K562 (cell line): ENCODE measurements at regions not wholly inside any gene's neighbourhood (a gene's known extent, or its start where the extent isn't known, plus 50 kb on each side); places are given as distances from the start of the nearest gene placed in this dataset.

Experiments
- ATAC-seq: fragments of 200-7000 bp; cut with Tn5 transposase; 3 replicates; pipeline ENCODE4 v1.9.1; 2020; ENCODE audit warnings: moderate library complexity
- BruUV-seq: library from RNA; stranded (reverse); fragments of 400-500 nt; replicated peaks from 2 replicates; lab custom pipeline; 2021; lab: Mats Ljungman, UMichigan
- CTCF ChIA-PET: fragments of 300-600 bp; formaldehyde crosslinking; extraction: SDS; loops from one replicate; lab custom pipeline; 2021; ENCODE audit warnings: low intra/inter-chr PET ratio; lab: Yijun Ruan, JAX
- POLR2A ChIA-PET: fragments of 300-600, 350-650 bp; sonication (Branson Sonifier 250); formaldehyde crosslinking; extraction: SDS; loops from one replicate; lab custom pipeline; 2021; ENCODE audit warnings: antibody characterized with exemption, inconsistent platforms; lab: Yijun Ruan, JAX
- DNase-seq, 4 experiments: peaks; one replicate each; pipeline versions ENCODE4 v3.0.0 to v3.0.0-alpha.2; 2011 to 2018; ENCODE audit warnings: low spot score in 3 of 4, mixed read lengths in 3 of 4; ENCODE audit errors: extremely low read depth in 1 of 4
- FAIRE-seq: peaks from 2 replicates; lab custom pipeline; 2011; peaks lifted over from hg19 to GRCh38; lab: Jason Lieb, UNC
- H2AFZ ChIP-seq: 2 replicates; pipeline ENCODE4 v1.6.0; 2011; ENCODE audit warnings: low read depth, low read length, control low read depth, inconsistent platforms
- H3K27ac ChIP-seq: fragments of 200-600 bp; 3 replicates; pipeline ENCODE4 v1.8.0; 2011; ENCODE audit warnings: low read depth, mild to moderate bottlenecking, control low read depth, inconsistent platforms, low read length, moderate library complexity, mixed read lengths; ENCODE audit errors: extremely low read depth
- H3K27me3 ChIP-seq, 2 experiments: fragments of 300-600 bp in 1 of 2; 2 replicates in 1 of 2; 3 replicates in 1 of 2; pipeline versions ENCODE4 v1.6.0 to v1.8.0; 2011; ENCODE audit warnings: inconsistent platforms in 2 of 2, low read length in 2 of 2, mild to moderate bottlenecking in 1 of 2, mixed read lengths in 1 of 2, moderate library complexity in 1 of 2; ENCODE audit not compliant: control insufficient read depth in 2 of 2, insufficient read depth in 2 of 2
- H3K36me3 ChIP-seq: fragments of 300-600 bp; 3 replicates; pipeline ENCODE4 v1.8.0; 2011; ENCODE audit warnings: mild to moderate bottlenecking, low read length, inconsistent platforms; ENCODE audit not compliant: control insufficient read depth, insufficient read depth
- H3K4me1 ChIP-seq, 2 experiments: fragments of 200-600 bp in 1 of 2; replicated peaks in 1 of 2; 2 replicates in 1 of 2; 3 replicates in 1 of 2; pipeline versions ENCODE4 v1.5.1 to v1.8.0; 2011; ENCODE audit warnings: inconsistent platforms in 2 of 2, low read length in 2 of 2, mild to moderate bottlenecking in 1 of 2, mixed read lengths in 1 of 2, moderate library complexity in 1 of 2; ENCODE audit not compliant: control insufficient read depth in 2 of 2, insufficient read depth in 2 of 2
- H3K4me2 ChIP-seq: 2 replicates; pipeline ENCODE4 v1.6.1; 2011; ENCODE audit warnings: low read length, control low read depth, inconsistent platforms, mixed read lengths; ENCODE audit not compliant: insufficient read depth
- H3K4me3 ChIP-seq: fragments of 200-600 bp; sonication (generic), shearing (Covaris generic); 2 replicates; pipeline ENCODE4 v1.5.1; 2016; ENCODE audit warnings: control low read depth, inconsistent platforms
- H3K79me2 ChIP-seq: fragments of 200-600 bp; 3 replicates; pipeline ENCODE4 v1.8.0; 2011; ENCODE audit warnings: low read length, inconsistent platforms; ENCODE audit not compliant: control insufficient read depth, insufficient read depth
- H3K9ac ChIP-seq, 2 experiments: 2 replicates each; pipeline versions ENCODE4 v1.6.0 to v1.6.1; 2011; ENCODE audit warnings: low read depth in 2 of 2, low read length in 2 of 2, control low read depth in 1 of 2, inconsistent platforms in 1 of 2, mild to moderate bottlenecking in 1 of 2, mixed read lengths in 1 of 2; ENCODE audit not compliant: insufficient read depth in 1 of 2
- H3K9me1 ChIP-seq: one replicate; pipeline ENCODE4 v1.6.0; 2011; ENCODE audit warnings: inconsistent platforms, mild to moderate bottlenecking, low read length, moderate library complexity; ENCODE audit not compliant: control insufficient read depth, insufficient read depth
- H3K9me3 ChIP-seq: replicated peaks from 2 replicates; pipeline ENCODE4 v1.5.1; 2011; ENCODE audit warnings: low read depth, low read length, inconsistent platforms; ENCODE audit not compliant: control insufficient read depth, insufficient read depth
- H4K20me1 ChIP-seq: replicated peaks from 2 replicates; pipeline ENCODE4 v1.6.1; 2011; ENCODE audit warnings: low read length, inconsistent platforms, mixed read lengths; ENCODE audit not compliant: control insufficient read depth, insufficient read depth
- SPI1 ChIP-seq: IDR thresholded peaks from 2 replicates; pipeline ENCODE4 v1.6.1; 2011; ENCODE audit warnings: low read depth, low read length, control low read depth, borderline replicate concordance
- STAG1 ChIP-seq: sonication (generic); formaldehyde crosslinking; IDR thresholded peaks from 2 replicates; pipeline ENCODE4 v1.5.0; 2020; ENCODE audit warnings: missing genetic modification reagents, borderline replicate concordance
- ZNF197 ChIP-seq: fragments of 200-800 bp; sonication (Bioruptor generic); IDR thresholded peaks from 2 replicates; pipeline ENCODE4 v1.6.1; 2016; ENCODE audit warnings: low read depth, missing genetic modification characterization, missing compliant biosample characterization
- ZNF695 ChIP-seq: fragments of 450-650 bp; formaldehyde crosslinking; IDR thresholded peaks from 2 replicates; pipeline ENCODE4 v1.4.0; 2020; ENCODE audit warnings: mild to moderate bottlenecking, moderate library complexity
- WGBS: fragments of 100-300 bp; shearing (Covaris generic); methylation state at CpG from one replicate; pipeline ENCODE4 v1.1.6; 2016; ENCODE audit warnings: low coverage, mixed read lengths; ENCODE audit not compliant: insufficient coverage; ENCODE audit errors: missing lambda C conversion rate; 5-methylcytosine and 5-hydroxymethylcytosine counted together
- in situ Hi-C: fragments of 300-500 bp; cut with MboI; formaldehyde crosslinking; loops from 4 replicates; pipeline ENCODE4 v1.15.0; 2018; ENCODE audit warnings: inconsistent platforms, mixed read lengths
- intact Hi-C: fragments of 100-400 bp; cut with micrococcal nuclease; formaldehyde crosslinking; loops from 2 replicates; pipeline ENCODE4 v1.14.2; 2022
- TF ChIP-seq, protein P1 (sequence below): fragments of 250-450 bp; sonication (Bioruptor Pico); IDR thresholded peaks from 2 replicates; pipeline ENCODE4 v1.4.0; 2020; ENCODE audit warnings: borderline replicate concordance

DNA sequence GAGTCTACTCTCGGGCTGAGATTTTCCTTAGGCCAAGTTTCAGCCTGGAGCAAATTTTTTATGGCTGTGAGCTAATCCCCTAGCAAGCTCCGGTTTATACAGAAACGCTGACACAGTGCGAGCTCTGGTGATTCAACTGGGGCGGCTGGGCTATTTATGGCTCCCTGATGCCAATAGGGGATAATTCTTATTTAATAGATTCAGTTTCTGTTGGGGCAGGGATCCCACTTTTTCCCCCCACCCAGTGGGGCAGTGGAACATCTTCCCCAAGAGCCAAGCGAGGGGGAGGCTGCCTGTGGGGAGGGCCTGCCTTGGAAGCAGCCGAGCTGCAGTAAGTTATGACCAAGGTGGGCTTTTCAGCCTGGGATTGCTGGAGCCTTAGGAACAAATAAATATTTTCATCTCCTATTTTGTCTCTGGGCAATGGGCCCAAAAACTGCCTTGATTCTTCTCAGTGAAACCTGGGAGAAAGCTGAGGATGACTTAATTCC, 129.1 kb downstream of the MACROH2A1 start:
- in situ Hi-C loops = no loop called here
- H3K9me3 ChIP-seq = no peaks in the 10 kb centered on the region
- no peak overlapping the region for H3K9ac ChIP-seq
- DNase-seq (no peak), FAIRE-seq (no peak), ATAC-seq (no peak)
- ChIA-PET CTCF (no interaction called here), POLR2A (interaction anchor here (1.0 to 1.1 kb wide), 2 partner anchors 23 to 67 kb away, joined by 3 read pairs; no protein-coding TSS in a partner anchor)
- peaks cover 7% of the 10 kb centered on the region for H3K9me1 ChIP-seq
- no peak overlapping the region for H3K27ac ChIP-seq
- intact Hi-C loops = no loop called here
- H3K27me3 ChIP-seq = no peaks in the 10 kb centered on the region
- H2AFZ ChIP-seq = no peak overlapping the region
- no peaks in the 10 kb centered on the region for H3K36me3 ChIP-seq
- peaks cover 13% of the 10 kb centered on the region for H4K20me1 ChIP-seq
- no peak overlapping the region for H3K4me2 ChIP-seq
- peaks cover 21% of the 10 kb centered on the region in 2 experiments for H3K4me1 ChIP-seq
- H3K4me3 ChIP-seq = no peak overlapping the region
- WGBS = 87% methylated on average over 7 of the region's 7 CpGs
- no TSS peak for BruUV-seq
- TF ChIP-seq ZNF695 (no peak), ZNF197 (CRISPR knock-in tag) (no peak), STAG1 (CRISPR knock-in tag) (no peak), SPI1 (no peak)
- TF ChIP-seq, protein P1, sequence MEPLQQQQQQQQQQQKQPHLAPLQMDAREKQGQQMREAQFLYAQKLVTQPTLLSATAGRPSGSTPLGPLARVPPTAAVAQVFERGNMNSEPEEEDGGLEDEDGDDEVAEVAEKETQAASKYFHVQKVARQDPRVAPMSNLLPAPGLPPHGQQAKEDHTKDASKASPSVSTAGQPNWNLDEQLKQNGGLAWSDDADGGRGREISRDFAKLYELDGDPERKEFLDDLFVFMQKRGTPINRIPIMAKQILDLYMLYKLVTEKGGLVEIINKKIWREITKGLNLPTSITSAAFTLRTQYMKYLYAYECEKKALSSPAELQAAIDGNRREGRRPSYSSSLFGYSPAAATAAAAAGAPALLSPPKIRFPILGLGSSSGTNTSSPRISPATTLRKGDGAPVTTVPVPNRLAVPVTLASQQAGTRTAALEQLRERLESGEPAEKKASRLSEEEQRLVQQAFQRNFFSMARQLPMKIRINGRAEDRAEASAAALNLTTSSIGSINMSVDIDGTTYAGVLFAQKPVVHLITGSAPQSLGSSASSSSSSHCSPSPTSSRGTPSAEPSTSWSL (CRISPR knock-in tag) = no peak
- H3K79me2 ChIP-seq = no peaks in the 10 kb centered on the region
